ENCODE measurements at regions not wholly inside any gene's neighbourhood (a gene's known extent, or its start where the extent isn't known, plus 50 kb on each side); places are given as distances from the start of the nearest gene placed in this dataset.

- DNase-seq (ENCODE audit: low read depth), result no peak
Measured at GRCh38 chr3:194837457-194838127, 151.9 kb downstream of the FAM43A start.

DNA sequence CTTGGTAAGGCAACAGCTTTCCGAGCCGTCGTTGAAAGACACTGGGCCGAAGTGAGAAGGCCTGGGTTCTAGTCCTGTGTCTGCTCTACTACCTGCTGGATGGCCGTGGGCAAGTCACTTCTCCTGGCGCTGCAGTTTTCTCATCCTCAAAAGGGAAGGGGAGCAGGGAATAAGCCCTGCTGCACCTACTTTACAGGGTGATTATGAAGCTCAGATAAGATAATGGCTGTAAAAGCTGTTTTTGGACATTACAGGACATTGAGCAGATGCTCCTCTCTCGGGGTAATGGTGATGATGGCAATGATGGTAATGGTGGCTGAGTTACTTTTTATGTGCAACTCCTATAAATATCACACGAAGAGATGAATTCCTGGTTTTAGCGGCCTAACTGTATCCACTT lies 152.6 kb downstream of the FAM43A start:
- no peak for DNase-seq (ENCODE audit: low read depth)

GRCh38 chr3:194840661-194841514 lies 155.2 kb downstream of the FAM43A start:
- DNase-seq (ENCODE audit: low read depth), result no peak

- no peak for DNase-seq (ENCODE audit: low read depth)
Measured at GRCh38 chr3:194841515-194841841, 155.8 kb downstream of the FAM43A start.

GRCh38 chr3:194843556-194843955 lies 157.9 kb downstream of the FAM43A start:
- DNase-seq (ENCODE audit: low read depth), result no peak

DNA sequence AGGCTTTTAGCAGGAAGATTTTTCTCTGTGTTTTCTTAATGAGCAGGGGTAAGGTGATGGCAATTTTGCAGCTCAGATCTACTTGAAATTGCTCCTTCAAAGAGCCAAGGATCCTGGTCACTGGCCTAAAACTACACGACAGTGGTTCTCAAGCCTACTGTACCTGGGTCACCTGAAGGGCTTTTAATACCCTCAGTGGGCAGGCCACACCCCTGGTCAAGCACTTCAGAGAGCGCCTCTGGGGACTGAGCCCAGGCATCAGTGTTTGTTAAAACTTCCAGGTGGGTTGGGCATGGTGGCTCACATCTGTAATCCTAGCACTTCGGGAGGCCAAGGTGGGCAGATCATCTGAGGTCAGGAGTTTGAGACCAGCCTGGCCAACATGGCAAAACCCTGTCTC lies 158.4 kb downstream of the FAM43A start:
- no peak for DNase-seq (ENCODE audit: low read depth)

GRCh38 chr3:194849166-194849875 lies 163.6 kb downstream of the FAM43A start:
- no peak for DNase-seq (ENCODE audit: low read depth)

DNA sequence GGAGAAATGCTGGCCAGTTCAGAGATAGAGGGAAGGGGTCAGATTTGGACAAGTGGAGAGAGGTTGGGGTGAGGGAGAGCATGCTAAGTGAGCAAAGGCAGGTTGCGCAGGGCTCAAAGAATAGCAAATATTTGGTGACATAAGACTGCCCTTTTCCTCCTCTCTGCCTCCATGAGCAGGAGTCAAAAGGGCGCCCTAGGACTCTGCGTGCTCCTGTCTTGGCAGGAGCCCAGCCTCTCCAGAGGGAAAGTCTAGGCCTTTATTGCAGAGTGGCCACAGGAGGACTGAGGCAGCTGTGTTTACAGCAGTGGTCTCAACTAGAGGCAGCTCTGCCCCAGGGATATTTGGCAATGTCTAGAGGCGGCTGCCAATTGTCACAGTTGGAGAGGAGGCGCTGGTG lies 165.6 kb downstream of the FAM43A start:
- DNase-seq (ENCODE audit: low read depth), result no peak

- no peak for DNase-seq (ENCODE audit: low read depth)
Measured at GRCh38 chr3:194851941-194852340, 166.3 kb downstream of the FAM43A start.

GRCh38 chr3:194852345-194852744 lies 166.7 kb downstream of the FAM43A start:
- DNase-seq (ENCODE audit: low read depth), result no peak

DNA sequence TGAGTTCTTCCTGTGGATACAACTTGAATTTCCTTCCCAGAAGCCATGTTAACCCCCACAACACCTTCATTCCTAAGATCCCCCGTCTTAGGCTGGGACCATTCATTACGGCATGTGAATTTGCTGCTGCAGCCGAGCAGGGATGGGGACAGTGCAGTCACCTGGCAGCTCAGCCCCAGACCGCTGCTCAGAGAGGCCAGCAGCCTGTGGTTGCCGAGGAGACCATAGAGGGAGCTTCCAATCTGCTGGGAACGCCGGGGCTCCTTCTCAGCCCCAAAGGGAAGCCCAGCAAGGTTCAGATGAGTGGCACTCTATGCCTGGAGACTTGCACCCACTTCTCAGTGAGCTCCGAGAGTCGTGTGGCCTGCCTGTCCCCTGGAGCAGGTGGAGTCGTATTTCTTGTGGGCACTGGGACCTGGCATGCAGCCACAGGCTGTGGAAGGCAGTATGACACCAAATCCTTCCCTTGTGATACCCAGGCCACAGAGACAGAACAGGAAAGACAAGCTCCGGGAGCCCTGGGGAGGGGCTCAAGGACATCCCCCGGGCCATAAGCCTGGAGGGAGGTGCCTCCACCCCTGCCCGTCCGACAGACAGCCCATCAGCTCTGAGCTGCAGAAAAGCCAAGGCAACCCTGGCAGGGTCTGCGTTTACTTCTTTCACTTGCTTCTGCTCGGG lies 167.3 kb downstream of the FAM43A start:
- DNase-seq (ENCODE audit: low read depth), result no peak

GRCh38 chr3:194854206-194854605 lies 168.5 kb downstream of the FAM43A start:
- peak; percentile 28 for DNase-seq (ENCODE audit: low read depth)

- DNase-seq (ENCODE audit: low read depth), result no peak
Measured at GRCh38 chr3:194854659-194855390, 169.1 kb downstream of the FAM43A start.

DNA sequence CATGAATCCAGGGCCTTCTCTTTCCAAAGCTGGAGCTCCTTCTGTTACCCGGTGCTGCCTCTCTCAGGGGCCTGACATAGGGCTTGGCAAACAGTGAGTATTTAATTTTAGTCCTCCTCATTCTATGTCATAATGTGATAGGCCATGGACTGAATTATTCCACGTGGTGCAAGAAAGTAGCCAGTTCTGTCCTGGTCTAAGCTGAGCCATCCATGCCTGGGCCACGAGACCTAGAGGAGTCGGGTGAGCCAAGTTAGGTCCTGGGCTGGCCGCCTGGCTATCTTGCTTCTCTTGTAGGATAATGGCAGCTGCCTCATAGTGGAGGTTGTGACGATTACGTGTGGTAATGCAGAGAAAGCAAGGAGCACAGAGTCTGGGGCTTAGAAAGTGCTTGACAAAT lies 170.6 kb downstream of the FAM43A start:
- DNase-seq (ENCODE audit: low read depth), result no peak

- no peak for DNase-seq (ENCODE audit: low read depth)
Measured at GRCh38 chr3:194857469-194858113, 171.9 kb downstream of the FAM43A start.

DNA sequence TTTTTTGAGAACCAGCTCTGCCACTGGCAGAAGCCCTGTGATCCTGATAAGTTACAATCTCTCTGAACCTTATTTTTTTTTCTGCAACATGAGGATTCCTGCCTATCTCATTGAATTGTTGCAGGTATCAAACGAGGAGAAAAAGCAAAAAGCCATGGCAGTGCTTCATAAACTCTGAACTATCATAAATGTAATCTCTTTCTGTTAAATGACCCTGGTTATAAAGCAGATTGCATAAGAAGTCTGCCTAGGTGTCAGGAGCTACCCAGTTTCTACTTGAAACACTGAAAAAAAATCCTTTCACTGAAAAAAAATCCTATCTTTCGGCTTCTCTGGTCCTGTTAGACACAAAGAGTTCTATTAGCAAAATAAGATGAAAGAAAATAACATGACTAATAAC lies 172.7 kb downstream of the FAM43A start:
- no peak for DNase-seq (ENCODE audit: low read depth)

- DNase-seq (ENCODE audit: low read depth), result no peak
Measured at GRCh38 chr3:194860725-194861124, 175.0 kb downstream of the FAM43A start.

DNA sequence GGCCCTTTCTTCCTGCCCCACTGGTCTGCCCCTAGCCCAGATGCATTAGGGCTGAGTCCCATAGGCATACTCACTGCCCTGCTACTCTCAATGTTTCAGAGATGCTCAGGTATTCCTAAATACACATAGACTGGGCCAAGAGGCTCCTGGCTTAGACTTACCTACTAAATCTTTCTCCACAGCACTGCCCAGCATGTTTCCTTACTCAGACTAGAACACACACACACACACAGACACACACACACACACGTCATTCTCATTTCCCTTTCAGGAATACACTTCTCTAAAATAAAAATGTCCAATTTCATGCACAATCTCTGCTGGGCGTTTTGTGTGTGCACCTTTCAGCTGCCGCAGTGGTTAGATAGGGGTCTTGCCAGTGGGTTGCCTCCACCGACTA lies 175.7 kb downstream of the FAM43A start:
- no peak for DNase-seq (ENCODE audit: low read depth)

DNA sequence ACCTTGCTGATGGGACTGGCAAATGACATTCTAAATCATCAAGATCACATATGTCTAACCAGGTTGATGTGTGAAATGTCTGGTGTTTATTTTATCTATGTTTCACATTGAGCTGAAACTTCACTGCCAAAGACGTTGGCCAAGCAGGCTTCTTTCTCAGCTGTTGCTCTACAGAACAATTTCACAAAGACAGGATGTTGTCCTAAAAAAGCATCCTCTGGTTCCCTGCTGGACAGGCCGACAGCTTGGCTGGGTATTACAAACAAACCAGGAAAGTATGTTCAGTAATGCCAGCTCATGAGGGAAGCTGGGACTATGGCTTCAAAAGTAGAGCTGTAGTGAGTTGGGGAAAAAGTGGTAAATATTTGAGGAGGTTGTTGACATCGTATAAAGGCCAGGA lies 179.4 kb downstream of the FAM43A start:
- no peak for DNase-seq (ENCODE audit: low read depth)

- no peak for DNase-seq (ENCODE audit: low read depth)
Measured at GRCh38 chr3:194865615-194866014, 179.9 kb downstream of the FAM43A start.

DNA sequence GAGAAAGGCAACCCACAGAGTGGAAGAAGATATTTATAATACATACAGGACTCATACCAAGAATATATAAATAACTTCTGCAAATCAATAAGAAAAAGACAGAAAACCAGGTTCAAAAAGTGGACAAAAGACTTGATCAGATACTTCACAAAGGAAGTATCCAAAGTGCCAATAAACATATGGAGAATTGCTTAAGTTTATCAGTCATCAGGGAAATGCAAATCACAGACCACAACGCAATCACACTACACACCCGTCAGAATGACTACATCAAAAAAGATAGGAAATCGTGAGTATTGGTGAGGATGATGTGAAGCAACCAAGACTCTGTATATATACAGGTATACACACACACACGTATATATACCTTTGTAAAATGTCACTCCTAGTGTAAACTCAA lies 180.6 kb downstream of the FAM43A start:
- no peak for DNase-seq (ENCODE audit: low read depth)
